Neutrophil (primary cell): ENCODE measurements at regions not wholly inside any gene's neighbourhood (a gene's known extent, or its start where the extent isn't known, plus 50 kb on each side); places are given as distances from the start of the nearest gene placed in this dataset.
"Not testable (repeated sequence)": the region's sequence is repeated elsewhere in the genome, so short reads cannot be mapped to it uniquely, and the experiment has no call there.

Source experiments
- H3K27ac ChIP-seq: fragments of 200-600 bp; sonication (generic); 2 replicates; pipeline ENCODE4 v1.5.1; 2016; ENCODE audit warnings: mild to moderate bottlenecking, moderate library complexity
- H3K27me3 ChIP-seq: fragments of 200-600 bp; sonication (generic); 2 replicates; pipeline ENCODE4 v1.6.0; 2016; ENCODE audit warnings: mild to moderate bottlenecking
- H3K36me3 ChIP-seq: fragments of 200-600 bp; sonication (generic); 2 replicates; pipeline ENCODE4 v1.5.1; 2017
- H3K4me1 ChIP-seq, 2 experiments: fragments of 200-600 bp in 1 of 2; sonication (generic) in 1 of 2; 1 replicate in 1 of 2; 2 replicates in 1 of 2; pipeline versions ENCODE4 v1.5.1 to v1.6.1; 2013 to 2016; ENCODE audit warnings: low read depth in 1 of 2, low read length in 1 of 2, mild to moderate bottlenecking in 1 of 2, moderate library complexity in 1 of 2; ENCODE audit not compliant: control insufficient read depth in 1 of 2, insufficient read depth in 1 of 2
- H3K4me3 ChIP-seq, 2 experiments: fragments of 200-600 bp in 1 of 2; sonication (generic) in 1 of 2; 1 replicate in 1 of 2; 2 replicates in 1 of 2; pipeline ENCODE4 v1.5.1; 2013 to 2016; ENCODE audit warnings: low read depth in 1 of 2, low read length in 1 of 2, mild to moderate bottlenecking in 1 of 2, moderate library complexity in 1 of 2
- H3K9me3 ChIP-seq: fragments of 200-600 bp; sonication (generic); 2 replicates; pipeline ENCODE4 v1.5.1; 2016
- CTCF ChIP-seq: fragments of 200-600 bp; sonication (generic); IDR thresholded peaks from 2 replicates; pipeline ENCODE4 v1.5.1; 2016; ENCODE audit warnings: antibody characterized with exemption

- TF ChIP-seq CTCF, result no peak
- Histone ChIP-seq H3K4me3 (no peak overlapping the region), H3K4me1 (no peaks in the 10 kb centered on the region), H3K27ac (no peak overlapping the region), H3K9me3 (no peaks in the 10 kb centered on the region), H3K36me3 (no peaks in the 10 kb centered on the region), H3K27me3 (no peaks in the 10 kb centered on the region)
These were observed 72.2 kb upstream of the ALKAL2 start for GRCh38 chr2:360124-360523.

- Histone ChIP-seq H3K9me3 (no peaks in the 10 kb centered on the region), H3K4me3 (no peak overlapping the region), H3K36me3 (no peaks in the 10 kb centered on the region), H3K4me1 (no peaks in the 10 kb centered on the region), H3K27ac (no peak overlapping the region), H3K27me3 (no peaks in the 10 kb centered on the region)
- TF ChIP-seq CTCF, result no peak
These were observed 71.2 kb upstream of the ALKAL2 start for GRCh38 chr2:359047-359446.

GRCh38 chr2:357811-358210 is 69.9 kb upstream of the ALKAL2 start:
- TF ChIP-seq CTCF, result no peak
- Histone ChIP-seq H3K36me3 (no peaks in the 10 kb centered on the region), H3K4me3 (no peak overlapping the region), H3K4me1 (no peaks in the 10 kb centered on the region), H3K27me3 (no peaks in the 10 kb centered on the region), H3K9me3 (no peaks in the 10 kb centered on the region), H3K27ac (no peak overlapping the region)

GRCh38 chr2:356304-356703 is 68.4 kb upstream of the ALKAL2 start:
- not testable (repeated sequence) for H3K9me3 ChIP-seq, H3K4me1 ChIP-seq, H3K4me3 ChIP-seq, H3K27me3 ChIP-seq, H3K27ac ChIP-seq, H3K36me3 ChIP-seq

GRCh38 chr2:355773-356172 is 67.9 kb upstream of the ALKAL2 start:
- H3K4me1 ChIP-seq, result no peaks in the 10 kb centered on the region
- H3K4me3 ChIP-seq, result no peak overlapping the region
- no peak overlapping the region for H3K27ac ChIP-seq
- H3K27me3 ChIP-seq, result no peaks in the 10 kb centered on the region
- no peak for TF ChIP-seq CTCF
- H3K36me3 ChIP-seq, result no peaks in the 10 kb centered on the region
- H3K9me3 ChIP-seq, result no peaks in the 10 kb centered on the region

GRCh38 chr2:352696-353095 is 64.8 kb upstream of the ALKAL2 start:
- Histone ChIP-seq H3K9me3 (no peaks in the 10 kb centered on the region), H3K27me3 (no peaks in the 10 kb centered on the region), H3K4me3 (no peak overlapping the region), H3K4me1 (no peaks in the 10 kb centered on the region), H3K27ac (no peak overlapping the region), H3K36me3 (no peaks in the 10 kb centered on the region)
- TF ChIP-seq CTCF, result no peak
